Parathyroid adenoma (tissue), 2 donors: ENCODE measurements at regions not wholly inside any gene's neighbourhood (a gene's known extent, or its start where the extent isn't known, plus 50 kb on each side); places are given as distances from the start of the nearest gene placed in this dataset.

Experiments
- H2AFZ ChIP-seq: fragments of 300-600 bp; sonication (generic); one replicate; pipeline ENCODE4 v1.7.0; 2017; ENCODE audit warnings: antibody characterized with exemption, mild to moderate bottlenecking
- H3K27ac ChIP-seq: fragments of 300-600 bp; sonication (generic); one replicate; pipeline ENCODE4 v1.7.0; 2017
- H3K27me3 ChIP-seq: fragments of 300-600 bp; sonication (generic); one replicate; pipeline ENCODE4 v1.7.0; 2017; ENCODE audit warnings: low read length; ENCODE audit not compliant: control insufficient read depth, insufficient read depth
- H3K36me3 ChIP-seq: fragments of 300-600 bp; sonication (generic); one replicate; pipeline ENCODE4 v1.7.0; 2017; ENCODE audit warnings: low read length; ENCODE audit not compliant: control insufficient read depth, insufficient read depth
- H3K4me1 ChIP-seq: fragments of 300-600 bp; sonication (generic); one replicate; pipeline ENCODE4 v1.7.0; 2017; ENCODE audit warnings: control low read depth
- H3K4me2 ChIP-seq: fragments of 300-600 bp; sonication (generic); one replicate; pipeline ENCODE4 v1.7.0; 2017; ENCODE audit warnings: low read length
- H3K4me3 ChIP-seq: fragments of 300-600 bp; sonication (generic); one replicate; pipeline ENCODE4 v1.7.0; 2017; ENCODE audit warnings: low read depth, low read length
- H3K79me2 ChIP-seq: fragments of 300-600 bp; sonication (generic); one replicate; pipeline ENCODE4 v1.7.0; 2017; ENCODE audit warnings: control low read depth
- H3K9ac ChIP-seq: fragments of 300-600 bp; sonication (generic); one replicate; pipeline ENCODE4 v1.7.0; 2017; ENCODE audit warnings: mild to moderate bottlenecking
- H3K9me3 ChIP-seq: fragments of 300-600 bp; sonication (generic); one replicate; pipeline ENCODE4 v1.7.0; 2017; ENCODE audit warnings: low read length; ENCODE audit not compliant: control insufficient read depth
- CTCF ChIP-seq: fragments of 300-600 bp; sonication (generic); IDR thresholded peaks from one replicate; pipeline ENCODE4 v1.7.0; 2017; ENCODE audit warnings: antibody characterized with exemption, mild to moderate bottlenecking
- donor health status: primary hyperparathyroidism.

GRCh38 chr5:67917561-67917960, 298.0 kb upstream of the PIK3R1 start:
- Histone ChIP-seq H3K9ac (no peak overlapping the region), H3K36me3 (no peaks in the 10 kb centered on the region), H3K4me2 (no peak overlapping the region), H3K9me3 (no peaks in the 10 kb centered on the region), H3K79me2 (no peaks in the 10 kb centered on the region), H3K27ac (no peak overlapping the region), H3K27me3 (no peaks in the 10 kb centered on the region), H3K4me3 (no peak overlapping the region), H2AFZ (no peak overlapping the region), H3K4me1 (no peaks in the 10 kb centered on the region)
- TF ChIP-seq CTCF = no peak

GRCh38 chr5:67910546-67910945, 305.0 kb upstream of the PIK3R1 start:
- H2AFZ ChIP-seq = no peak overlapping the region
- no peak overlapping the region for H3K27ac ChIP-seq
- no peaks in the 10 kb centered on the region for H3K4me1 ChIP-seq
- no peak overlapping the region for H3K9ac ChIP-seq
- no peaks in the 10 kb centered on the region for H3K27me3 ChIP-seq
- no peak for TF ChIP-seq CTCF
- no peaks in the 10 kb centered on the region for H3K36me3 ChIP-seq
- H3K4me2 ChIP-seq = no peak overlapping the region
- H3K4me3 ChIP-seq = no peak overlapping the region
- H3K79me2 ChIP-seq = no peaks in the 10 kb centered on the region
- no peaks in the 10 kb centered on the region for H3K9me3 ChIP-seq

- Histone ChIP-seq H3K27me3 (no peaks in the 10 kb centered on the region), H2AFZ (no peak overlapping the region), H3K36me3 (no peaks in the 10 kb centered on the region), H3K9ac (no peak overlapping the region), H3K4me2 (no peak overlapping the region), H3K27ac (no peak overlapping the region), H3K4me3 (no peak overlapping the region), H3K4me1 (no peaks in the 10 kb centered on the region), H3K9me3 (no peaks in the 10 kb centered on the region), H3K79me2 (no peaks in the 10 kb centered on the region)
- TF ChIP-seq CTCF = no peak
These were observed 307.3 kb upstream of the PIK3R1 start for GRCh38 chr5:67908126-67908765.

- Histone ChIP-seq H3K4me3 (no peak overlapping the region), H3K79me2 (no peaks in the 10 kb centered on the region), H3K9me3 (no peaks in the 10 kb centered on the region), H3K9ac (no peak overlapping the region), H3K27ac (no peak overlapping the region), H2AFZ (no peak overlapping the region), H3K27me3 (no peaks in the 10 kb centered on the region), H3K36me3 (no peaks in the 10 kb centered on the region), H3K4me1 (no peaks in the 10 kb centered on the region), H3K4me2 (no peak overlapping the region)
- TF ChIP-seq CTCF = no peak
These were observed 311.2 kb upstream of the PIK3R1 start for GRCh38 chr5:67904366-67904765.

- no peak for TF ChIP-seq CTCF
- no peak overlapping the region for H3K4me3 ChIP-seq
- H3K9me3 ChIP-seq = no peaks in the 10 kb centered on the region
- no peaks in the 10 kb centered on the region for H3K79me2 ChIP-seq
- no peak overlapping the region for H3K4me2 ChIP-seq
- no peaks in the 10 kb centered on the region for H3K36me3 ChIP-seq
- H3K27ac ChIP-seq = no peak overlapping the region
- no peak overlapping the region for H3K9ac ChIP-seq
- no peak overlapping the region for H2AFZ ChIP-seq
- no peaks in the 10 kb centered on the region for H3K27me3 ChIP-seq
- H3K4me1 ChIP-seq = no peaks in the 10 kb centered on the region
These were observed 311.9 kb upstream of the PIK3R1 start for GRCh38 chr5:67903656-67904055.
